GM23248 (cell line): ENCODE measurements at regions not wholly inside any gene's neighbourhood (a gene's known extent, or its start where the extent isn't known, plus 50 kb on each side); places are given as distances from the start of the nearest gene placed in this dataset.

Source experiments
- EZH2 ChIP-seq: fragments of 200-600 bp; sonication (generic); IDR thresholded peaks from 2 replicates; pipeline ENCODE4 v1.6.1; 2018; ENCODE audit warnings: antibody characterized with exemption, mild to moderate bottlenecking; ENCODE audit not compliant: insufficient read depth, poor library complexity, severe bottlenecking
- EZH2phosphoT487 ChIP-seq: fragments of 200-600 bp; sonication (generic); IDR thresholded peaks from 2 replicates; pipeline ENCODE4 v1.6.1; 2018; ENCODE audit warnings: antibody characterized with exemption, moderate library complexity, mild to moderate bottlenecking, low read depth; ENCODE audit not compliant: insufficient read depth

DNA sequence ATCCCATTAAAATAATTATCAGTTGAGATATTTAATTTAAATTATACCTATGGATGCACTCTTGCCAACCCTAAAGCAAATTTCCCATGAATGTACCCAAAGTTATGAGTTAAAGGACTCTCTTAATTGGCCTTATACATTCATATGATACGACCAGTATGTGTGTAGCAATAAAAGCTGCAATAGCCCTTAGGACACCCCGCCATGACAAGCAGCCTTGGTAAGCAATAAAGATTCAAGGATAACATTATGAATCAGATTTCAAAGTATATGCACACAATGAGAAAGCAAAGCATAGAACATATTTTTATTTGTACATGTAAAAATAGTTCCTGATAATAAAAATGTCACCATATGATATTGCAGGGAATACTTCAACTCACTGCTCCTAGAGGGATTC, 1699.3 kb upstream of the CDH9 start:
- TF ChIP-seq EZH2 (no peak), EZH2phosphoT487 (no peak)
